ENCODE measurements at regions not wholly inside any gene's neighbourhood (a gene's known extent, or its start where the extent isn't known, plus 50 kb on each side); places are given as distances from the start of the nearest gene placed in this dataset.

GRCh38 chr6:14661691-14662090, 544.1 kb downstream of the CD83 start:
- Histone ChIP-seq H3F3A (ENCODE audit: insufficient read depth) (no peaks in the 10 kb centered on the region), H3K36me3 (ENCODE audit: low read length) (no peaks in the 10 kb centered on the region), H4K20me1 (ENCODE audit: low read depth, low read length) (no peaks in the 10 kb centered on the region), H3K79me2 (ENCODE audit: insufficient read depth, low read length) (no peaks in the 10 kb centered on the region), H3K9me3 (ENCODE audit: insufficient read depth, low read length) (no peaks in the 10 kb centered on the region), H3K4me3 (ENCODE audit: insufficient read depth, low read length, poor library complexity, severe bottlenecking) (no peak overlapping the region), H3K27ac (ENCODE audit: low read depth, low read length) (no peak overlapping the region), H3K9ac (ENCODE audit: low read length) (no peak overlapping the region), H3K9me2 (replicated peaks; ENCODE audit: insufficient read depth, low read length) (no peaks in the 10 kb centered on the region), H2AFZ (ENCODE audit: low read depth, low read length, severe bottlenecking) (no peak overlapping the region), H3K27me3 (ENCODE audit: low read length) (no peaks in the 10 kb centered on the region), H3K4me2 (ENCODE audit: low read depth, low read length, poor library complexity, severe bottlenecking) (no peak overlapping the region)
- TF ChIP-seq EZH2phosphoT487 (conservative IDR thresholded peaks at IDR 0.05; ENCODE audit: low read length) (no peak), CTCF (IDR thresholded peaks at IDR 0.05; ENCODE audit: insufficient read depth, low read length, poor library complexity, severe bottlenecking) (no peak)

DNA sequence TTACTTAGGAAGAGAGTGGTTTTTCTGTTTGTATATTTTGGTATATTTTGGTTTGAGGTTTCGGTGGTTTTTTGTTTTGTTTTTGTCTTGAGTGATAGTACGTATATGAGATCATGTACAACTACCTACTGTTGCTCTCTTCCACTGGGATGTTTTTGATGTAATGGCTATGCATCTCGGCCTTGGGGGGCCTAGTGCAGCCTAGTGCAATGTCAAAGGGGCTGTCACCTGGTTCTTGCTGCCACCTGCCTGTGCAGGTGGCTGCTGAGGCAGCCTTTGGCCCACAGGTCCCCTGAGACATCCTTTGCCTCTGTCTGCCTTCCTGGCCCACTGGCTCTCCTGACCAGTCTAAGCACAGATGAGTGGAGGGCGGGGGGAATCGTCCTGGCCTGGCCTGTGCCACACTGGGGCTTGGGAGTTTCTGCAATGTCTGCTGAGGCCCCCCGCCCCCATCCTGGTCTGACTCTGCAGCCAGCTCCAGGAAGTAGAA, 546.6 kb downstream of the CD83 start:
- no peak overlapping the region for H3K9ac ChIP-seq (ENCODE audit: low read length)
- H4K20me1 ChIP-seq (ENCODE audit: low read depth, low read length) = no peaks in the 10 kb centered on the region
- H3K27ac ChIP-seq (ENCODE audit: low read depth, low read length) = no peak overlapping the region
- no peaks in the 10 kb centered on the region for H3F3A ChIP-seq (ENCODE audit: insufficient read depth)
- no peak overlapping the region for H3K4me3 ChIP-seq (ENCODE audit: insufficient read depth, low read length, poor library complexity, severe bottlenecking)
- H2AFZ ChIP-seq (ENCODE audit: low read depth, low read length, severe bottlenecking) = no peak overlapping the region
- no peaks in the 10 kb centered on the region for H3K79me2 ChIP-seq (ENCODE audit: insufficient read depth, low read length)
- H3K9me2 ChIP-seq (replicated peaks; ENCODE audit: insufficient read depth, low read length) = no peaks in the 10 kb centered on the region
- H3K4me2 ChIP-seq (ENCODE audit: low read depth, low read length, poor library complexity, severe bottlenecking) = peak overlapping the region; percentile 21
- TF ChIP-seq CTCF (IDR thresholded peaks at IDR 0.05; ENCODE audit: insufficient read depth, low read length, poor library complexity, severe bottlenecking) (no peak), EZH2phosphoT487 (conservative IDR thresholded peaks at IDR 0.05; ENCODE audit: low read length) (no peak)
- no peaks in the 10 kb centered on the region for H3K9me3 ChIP-seq (ENCODE audit: insufficient read depth, low read length)
- no peaks in the 10 kb centered on the region for H3K36me3 ChIP-seq (ENCODE audit: low read length)
- no peaks in the 10 kb centered on the region for H3K27me3 ChIP-seq (ENCODE audit: low read length)

GRCh38 chr6:14664621-14665315, 547.2 kb downstream of the CD83 start:
- no peaks in the 10 kb centered on the region for H3K9me2 ChIP-seq (replicated peaks; ENCODE audit: insufficient read depth, low read length)
- no peaks in the 10 kb centered on the region for H3K27me3 ChIP-seq (ENCODE audit: low read length)
- H4K20me1 ChIP-seq (ENCODE audit: low read depth, low read length) = no peaks in the 10 kb centered on the region
- no peaks in the 10 kb centered on the region for H3K79me2 ChIP-seq (ENCODE audit: insufficient read depth, low read length)
- H3K9me3 ChIP-seq (ENCODE audit: insufficient read depth, low read length) = no peaks in the 10 kb centered on the region
- H2AFZ ChIP-seq (ENCODE audit: low read depth, low read length, severe bottlenecking) = no peak overlapping the region
- no peak for TF ChIP-seq CTCF (IDR thresholded peaks at IDR 0.05; ENCODE audit: insufficient read depth, low read length, poor library complexity, severe bottlenecking)
- H3K4me3 ChIP-seq (ENCODE audit: insufficient read depth, low read length, poor library complexity, severe bottlenecking) = no peak overlapping the region
- no peak overlapping the region for H3K27ac ChIP-seq (ENCODE audit: low read depth, low read length)
- no peaks in the 10 kb centered on the region for H3K36me3 ChIP-seq (ENCODE audit: low read length)
- no peaks in the 10 kb centered on the region for H3F3A ChIP-seq (ENCODE audit: insufficient read depth)
- H3K9ac ChIP-seq (ENCODE audit: low read length) = no peak overlapping the region
- no peak overlapping the region for H3K4me2 ChIP-seq (ENCODE audit: low read depth, low read length, poor library complexity, severe bottlenecking)
